Activated T-helper 1 cell treated with anti-CD3 and anti-CD28 coated beads, Interleukin-12 subunit alpha, Interleukin-12 subunit beta, Interleukin-2, Interleukin-4 antibody, amounts not matched to agents 30 ng/mL and 10 ng/mL and 1 ng/mL, durations not matched to agents 14 hours and 24 hours and 36 hours (primary cell): ENCODE measurements at regions not wholly inside any gene's neighbourhood (a gene's known extent, or its start where the extent isn't known, plus 50 kb on each side); places are given as distances from the start of the nearest gene placed in this dataset.
"Not testable (repeated sequence)": the region's sequence is repeated elsewhere in the genome, so short reads cannot be mapped to it uniquely, and the experiment has no call there.

Source experiments
- DNase-seq: peaks from one replicate; pipeline ENCODE4 v3.0.0; 2021; ENCODE audit warnings: low spot score
- H3K27ac Mint-ChIP-seq: one replicate; pipeline ENCODE4 v1.8.0; 2021; ENCODE audit warnings: mild to moderate bottlenecking, mixed read lengths
- H3K27me3 Mint-ChIP-seq: one replicate; pipeline ENCODE4 v1.8.0; 2022; ENCODE audit warnings: mild to moderate bottlenecking, moderate library complexity, mixed read lengths; ENCODE audit not compliant: insufficient read depth
- H3K36me3 Mint-ChIP-seq: one replicate; pipeline ENCODE4 v1.8.0; 2021; ENCODE audit warnings: low read depth, mixed read lengths
- H3K4me1 Mint-ChIP-seq: one replicate; pipeline ENCODE4 v1.8.0; 2021; ENCODE audit warnings: low read depth, mixed read lengths
- H3K4me3 Mint-ChIP-seq: one replicate; pipeline ENCODE4 v1.8.0; 2021; ENCODE audit warnings: mild to moderate bottlenecking, moderate library complexity, mixed read lengths
- H3K9me3 Mint-ChIP-seq: one replicate; pipeline ENCODE4 v1.8.0; 2021; ENCODE audit warnings: mixed read lengths
- intact Hi-C: fragments of 100-400 bp; cut with micrococcal nuclease; formaldehyde crosslinking; loops from one replicate; pipeline ENCODE4 v1.15.1; 2024

DNA sequence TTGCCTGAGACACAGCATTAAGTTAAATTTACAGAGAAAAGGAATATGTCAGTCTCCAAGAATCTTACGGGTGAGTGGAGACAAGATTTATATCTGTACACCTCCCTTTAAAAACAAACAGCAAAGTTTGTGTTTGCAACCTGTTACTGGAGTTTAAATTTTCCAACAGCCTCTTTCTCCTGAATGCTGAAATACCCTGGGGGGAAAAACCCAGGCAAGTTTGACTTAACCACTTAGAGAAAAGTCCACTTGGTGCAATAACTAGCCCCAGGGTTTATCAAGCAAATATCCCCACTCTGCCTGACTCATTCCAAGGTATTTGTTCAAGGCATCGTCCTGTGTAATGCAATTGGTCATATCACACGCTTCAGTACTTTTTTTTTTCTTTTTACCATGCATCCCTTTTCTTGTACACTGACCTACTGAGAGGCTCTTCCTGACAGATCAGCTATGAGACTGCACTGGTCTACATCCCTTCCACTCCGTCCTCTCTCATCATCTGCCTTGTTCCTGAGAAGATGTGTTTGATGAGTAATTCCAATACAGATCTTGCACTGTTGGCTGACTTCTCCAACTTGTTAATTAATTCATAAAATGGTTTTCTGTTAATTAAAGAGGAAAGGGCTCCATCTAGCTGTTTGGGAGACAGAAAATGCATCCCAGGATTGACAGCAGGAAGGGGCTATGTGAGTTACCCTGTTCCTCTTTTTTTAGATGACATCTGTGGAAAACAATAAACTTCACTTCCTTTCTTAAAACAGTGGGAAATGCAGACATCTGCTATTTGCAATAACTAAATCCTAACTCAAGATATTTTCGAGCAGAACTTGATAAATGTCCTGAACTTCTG, 212.5 kb upstream of the IRS2 start:
- no peak for DNase-seq
- Mint-ChIP-seq H3K4me3 (no peak overlapping the region), H3K36me3 (no peaks in the 10 kb centered on the region), H3K27ac (no peak overlapping the region), H3K9me3 (no peaks in the 10 kb centered on the region), H3K4me1 (no peaks in the 10 kb centered on the region), H3K27me3 (no peaks in the 10 kb centered on the region)
- intact Hi-C loops: no loop called here

DNA sequence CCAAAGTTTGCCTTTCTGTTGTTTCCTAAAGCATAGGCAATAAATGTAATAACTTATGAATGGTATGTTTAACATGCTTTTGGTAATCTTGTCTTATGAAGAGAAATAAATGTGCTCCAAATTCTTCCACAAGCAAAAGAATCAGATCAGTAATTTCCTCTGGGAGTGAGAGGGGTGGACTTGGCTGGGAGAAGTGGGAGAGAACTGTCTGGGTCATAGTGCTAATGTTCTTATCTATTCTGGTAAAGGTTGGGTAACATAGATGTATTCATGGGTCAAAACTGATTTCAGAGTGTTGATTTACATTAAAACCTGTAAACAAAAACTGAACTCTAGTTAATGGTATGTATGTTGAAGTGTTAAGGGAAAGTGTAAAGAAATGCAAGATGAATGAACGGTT, 211.7 kb upstream of the IRS2 start:
- Mint-ChIP-seq H3K4me3 (no peak overlapping the region), H3K36me3 (no peaks in the 10 kb centered on the region), H3K9me3 (no peaks in the 10 kb centered on the region), H3K4me1 (no peaks in the 10 kb centered on the region), H3K27me3 (no peaks in the 10 kb centered on the region), H3K27ac (no peak overlapping the region)
- intact Hi-C loops: no loop called here
- no peak for DNase-seq

DNA sequence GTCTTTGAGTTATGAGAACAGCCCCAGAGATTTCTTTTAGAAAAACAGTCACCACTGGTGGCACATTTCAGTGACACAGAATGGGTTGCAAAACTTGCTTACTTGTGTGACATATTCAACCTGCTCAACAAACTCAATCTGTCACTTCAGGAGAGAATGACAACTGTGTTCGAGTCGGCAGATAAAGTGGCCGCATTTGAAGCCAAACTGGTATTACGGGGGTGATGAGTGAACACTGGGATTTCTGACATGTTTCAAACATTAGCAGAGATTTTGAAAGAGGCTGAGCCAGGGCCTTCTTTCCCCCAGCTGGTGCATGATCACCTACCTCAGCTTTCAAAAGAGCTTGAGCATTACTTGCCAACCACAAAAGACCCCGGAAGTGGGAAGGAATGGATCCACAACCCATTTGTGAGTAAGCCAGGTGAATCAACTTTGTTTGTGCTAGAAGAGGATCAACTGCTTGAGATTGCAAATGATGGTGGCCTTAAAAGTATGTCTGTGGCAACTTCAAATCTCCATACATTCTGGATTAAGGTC, 210.7 kb upstream of the IRS2 start:
- H3K27me3 Mint-ChIP-seq, H3K4me1 Mint-ChIP-seq: not testable (repeated sequence)

DNA sequence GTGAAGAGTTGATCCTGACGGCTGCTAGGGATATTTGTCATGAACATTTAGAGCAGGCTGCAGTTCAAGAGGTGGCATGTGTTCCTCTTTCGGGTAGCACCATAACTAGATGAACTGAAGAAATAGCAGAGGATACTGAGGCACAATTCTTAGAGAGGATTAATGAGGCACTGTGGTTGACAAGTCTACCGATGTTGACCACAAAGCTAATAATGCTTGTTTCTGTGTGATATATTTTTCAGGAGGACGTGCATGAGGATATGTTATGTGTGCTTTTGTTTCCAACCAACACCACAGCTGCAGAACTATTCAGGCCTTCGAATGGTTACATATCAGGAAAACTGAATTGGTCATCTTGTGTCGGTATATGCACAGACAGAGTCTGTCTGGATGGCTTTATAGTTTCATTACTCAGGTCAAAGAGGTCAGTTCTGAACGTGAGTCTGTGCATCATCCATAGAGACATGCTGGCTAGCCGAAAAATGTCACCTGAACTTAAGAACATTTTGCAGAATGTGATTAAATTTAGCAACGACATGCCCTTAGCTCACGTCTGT, 210.1 kb upstream of the IRS2 start:
- H3K27me3 Mint-ChIP-seq: no peaks in the 10 kb centered on the region
- no peak overlapping the region for H3K27ac Mint-ChIP-seq
- H3K4me3 Mint-ChIP-seq: no peak overlapping the region
- DNase-seq: no peak
- intact Hi-C loops: no loop called here
- H3K36me3 Mint-ChIP-seq: no peaks in the 10 kb centered on the region
- H3K4me1 Mint-ChIP-seq: no peaks in the 10 kb centered on the region
- H3K9me3 Mint-ChIP-seq: no peaks in the 10 kb centered on the region

More for the DNA sequence above, 210.7 kb upstream of the IRS2 start:
- H3K4me3 Mint-ChIP-seq, DNase-seq, H3K9me3 Mint-ChIP-seq, H3K27ac Mint-ChIP-seq, intact Hi-C loops, H3K36me3 Mint-ChIP-seq: not testable (repeated sequence)

DNA sequence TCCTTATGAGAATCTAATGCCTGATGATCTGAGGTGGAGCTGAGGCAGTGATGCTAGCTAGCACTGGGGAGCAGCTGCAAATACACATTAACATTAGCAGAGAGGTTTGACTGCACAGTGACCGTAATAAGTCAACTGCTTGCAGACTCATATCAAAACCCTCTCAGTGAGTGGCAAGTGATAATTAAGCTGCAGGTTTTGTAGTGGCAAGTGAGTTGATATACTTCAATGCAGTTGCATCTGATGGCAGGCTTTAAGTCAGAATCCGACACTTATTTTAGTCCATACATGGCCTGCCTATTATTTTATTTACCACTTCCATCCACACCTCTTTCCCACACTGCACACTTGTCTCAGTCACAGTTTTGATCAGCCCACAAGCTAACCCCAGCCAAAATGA, 209.2 kb upstream of the IRS2 start:
- intact Hi-C loops: no loop called here
- no peak for DNase-seq
- Mint-ChIP-seq H3K4me3 (no peak overlapping the region), H3K27me3 (no peaks in the 10 kb centered on the region), H3K9me3 (no peaks in the 10 kb centered on the region), H3K36me3 (no peaks in the 10 kb centered on the region), H3K4me1 (no peaks in the 10 kb centered on the region), H3K27ac (no peak overlapping the region)

DNA sequence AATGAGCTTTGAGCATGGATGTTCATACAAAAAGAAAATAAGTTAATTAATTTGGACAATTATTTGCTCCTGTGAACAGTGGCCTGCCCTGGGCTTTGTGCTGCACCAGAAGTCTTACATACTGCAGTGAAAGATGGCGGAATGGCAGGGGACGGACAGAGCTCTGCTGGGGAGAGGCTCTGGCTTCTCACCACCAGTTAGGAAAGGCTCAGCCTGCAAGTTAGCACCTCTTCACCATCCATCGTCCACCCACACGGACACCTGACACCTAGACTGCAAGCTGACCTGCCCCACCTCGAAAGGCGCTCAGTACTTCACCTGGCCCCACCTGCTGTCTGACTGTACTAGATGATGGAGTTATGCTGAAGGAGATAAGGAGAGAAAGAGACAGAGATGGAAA, 203.9 kb upstream of the IRS2 start:
- Mint-ChIP-seq H3K4me3 (no peak overlapping the region), H3K27me3 (peaks cover 2% of the 10 kb centered on the region), H3K27ac (no peak overlapping the region), H3K36me3 (no peaks in the 10 kb centered on the region), H3K4me1 (no peaks in the 10 kb centered on the region), H3K9me3 (no peaks in the 10 kb centered on the region)
- no peak for DNase-seq
- intact Hi-C loops: no loop called here

DNA sequence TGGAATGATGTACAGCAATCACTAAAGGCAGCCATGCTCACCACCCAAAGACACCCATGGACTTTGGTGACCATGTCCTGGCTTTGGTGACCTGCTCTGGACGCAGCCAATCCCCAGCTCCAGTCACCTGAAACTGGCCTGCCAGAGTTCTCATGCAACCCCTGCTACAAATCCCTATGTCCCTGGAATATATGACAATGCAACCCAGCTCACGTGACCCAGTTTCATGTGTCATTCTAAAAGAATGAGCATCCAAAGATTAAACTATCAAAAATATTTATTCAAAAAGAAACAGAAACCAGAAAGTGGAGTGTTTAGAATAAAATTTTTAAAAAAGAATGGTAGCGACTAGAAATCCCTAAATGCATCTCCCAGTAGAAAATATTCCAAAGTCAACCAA, 203.3 kb upstream of the IRS2 start:
- H3K27me3 Mint-ChIP-seq: peaks cover 2% of the 10 kb centered on the region
- no peaks in the 10 kb centered on the region for H3K4me1 Mint-ChIP-seq
- H3K9me3 Mint-ChIP-seq: no peaks in the 10 kb centered on the region
- H3K4me3 Mint-ChIP-seq: no peak overlapping the region
- intact Hi-C loops: no loop called here
- no peak overlapping the region for H3K27ac Mint-ChIP-seq
- no peak for DNase-seq
- no peaks in the 10 kb centered on the region for H3K36me3 Mint-ChIP-seq

DNA sequence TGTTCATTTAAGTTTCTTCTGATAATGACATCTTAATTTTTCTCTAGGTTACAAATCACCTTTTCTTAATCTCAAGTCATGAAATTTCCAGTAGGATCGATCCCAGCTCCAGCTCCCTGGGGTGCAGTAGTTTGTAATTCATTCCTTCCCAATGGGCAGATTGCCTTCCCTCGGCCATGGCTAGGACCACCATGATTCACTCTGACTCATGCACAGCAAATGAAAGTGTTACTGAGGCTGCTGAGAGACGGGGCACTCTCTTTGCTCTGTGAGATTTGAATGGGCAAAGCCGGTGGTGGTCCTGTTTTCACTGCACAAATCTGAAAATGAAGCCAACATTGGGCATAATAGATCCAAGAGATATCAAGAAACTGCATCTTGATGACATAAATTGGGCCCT, 202.8 kb upstream of the IRS2 start:
- Mint-ChIP-seq H3K4me3 (no peak overlapping the region), H3K27me3 (peaks cover 2% of the 10 kb centered on the region), H3K4me1 (no peaks in the 10 kb centered on the region), H3K36me3 (no peaks in the 10 kb centered on the region), H3K27ac (no peak overlapping the region), H3K9me3 (no peaks in the 10 kb centered on the region)
- intact Hi-C loops: no loop called here
- DNase-seq: no peak

DNA sequence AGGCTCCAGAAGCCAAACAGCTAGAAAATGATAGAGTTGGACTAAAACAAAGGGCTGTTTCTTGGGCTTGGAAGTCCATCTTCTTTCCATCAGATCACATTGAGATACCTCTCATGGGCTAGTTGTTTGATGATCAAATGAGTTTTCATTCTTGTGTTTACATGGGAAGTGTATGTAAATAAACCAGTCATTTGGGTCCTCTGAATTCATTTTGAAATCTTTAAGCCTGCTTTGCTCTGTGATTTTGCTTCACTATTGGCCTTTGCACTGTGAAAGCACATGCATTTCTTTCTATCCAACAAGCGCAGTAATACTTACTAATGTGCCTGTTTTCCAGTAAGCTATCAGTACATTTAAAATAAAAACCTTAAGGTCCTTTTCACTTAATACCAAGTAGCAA, 200.5 kb upstream of the IRS2 start:
- intact Hi-C loops: no loop called here
- H3K4me3 Mint-ChIP-seq: no peak overlapping the region
- no peaks in the 10 kb centered on the region for H3K9me3 Mint-ChIP-seq
- no peak for DNase-seq
- H3K27ac Mint-ChIP-seq: no peak overlapping the region
- H3K27me3 Mint-ChIP-seq: peaks cover 2% of the 10 kb centered on the region
- H3K4me1 Mint-ChIP-seq: no peaks in the 10 kb centered on the region
- H3K36me3 Mint-ChIP-seq: no peaks in the 10 kb centered on the region

DNA sequence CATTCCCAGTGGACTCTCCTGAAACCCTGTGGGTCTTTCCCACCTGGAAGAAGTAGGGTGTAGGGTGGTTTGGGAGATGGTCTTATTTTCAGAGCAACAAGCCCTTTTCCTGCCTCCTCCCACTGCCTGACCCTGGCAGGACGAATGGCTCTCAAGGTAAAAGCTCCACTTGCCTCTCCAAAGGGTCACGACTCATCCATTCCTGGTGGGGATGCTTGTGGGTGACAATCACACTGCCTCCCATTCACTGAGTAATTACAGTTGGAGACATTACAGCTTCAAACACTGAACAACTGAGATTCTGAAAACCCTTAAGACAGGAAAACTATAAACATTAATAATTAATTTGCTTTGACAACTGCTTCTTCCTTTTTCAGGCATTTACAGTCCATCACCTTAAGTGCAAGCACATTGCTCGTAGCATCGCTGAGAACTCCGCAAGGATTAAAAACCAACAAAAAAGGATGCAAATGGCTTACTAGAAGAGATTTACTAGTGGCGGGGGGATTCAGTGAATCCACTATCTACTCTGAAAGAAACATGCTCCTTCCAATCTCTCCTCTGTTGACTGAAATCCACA, 199.6 kb upstream of the IRS2 start:
- no peaks in the 10 kb centered on the region for H3K4me1 Mint-ChIP-seq
- no peaks in the 10 kb centered on the region for H3K36me3 Mint-ChIP-seq
- DNase-seq: no peak
- H3K4me3 Mint-ChIP-seq: no peak overlapping the region
- peaks cover 2% of the 10 kb centered on the region for H3K27me3 Mint-ChIP-seq
- intact Hi-C loops: no loop called here
- no peak overlapping the region for H3K27ac Mint-ChIP-seq
- H3K9me3 Mint-ChIP-seq: no peaks in the 10 kb centered on the region

DNA sequence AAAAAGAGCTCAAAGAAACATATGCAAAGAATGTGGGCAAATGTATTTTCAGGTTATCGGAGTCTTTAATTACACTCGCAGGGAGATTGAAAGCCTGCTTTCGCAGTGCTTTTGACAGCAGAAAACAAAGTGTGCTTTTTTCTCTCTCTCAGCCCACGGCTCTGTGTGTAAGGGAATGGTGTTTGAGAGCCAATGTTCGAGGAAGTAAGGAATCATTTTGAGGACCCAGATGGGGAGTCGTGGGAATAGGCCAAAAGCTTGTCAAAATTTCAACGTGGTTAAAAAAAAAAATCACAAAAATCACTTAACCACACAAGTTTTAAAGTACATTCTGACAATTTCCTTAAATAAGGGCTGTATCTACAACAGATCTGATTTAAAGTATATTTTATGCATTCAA, 197.1 kb upstream of the IRS2 start:
- DNase-seq: no peak
- H3K27me3 Mint-ChIP-seq: peaks cover 3% of the 10 kb centered on the region
- H3K4me3 Mint-ChIP-seq: no peak overlapping the region
- no peak overlapping the region for H3K27ac Mint-ChIP-seq
- intact Hi-C loops: no loop called here
- H3K36me3 Mint-ChIP-seq: no peaks in the 10 kb centered on the region
- no peaks in the 10 kb centered on the region for H3K9me3 Mint-ChIP-seq
- H3K4me1 Mint-ChIP-seq: no peaks in the 10 kb centered on the region

DNA sequence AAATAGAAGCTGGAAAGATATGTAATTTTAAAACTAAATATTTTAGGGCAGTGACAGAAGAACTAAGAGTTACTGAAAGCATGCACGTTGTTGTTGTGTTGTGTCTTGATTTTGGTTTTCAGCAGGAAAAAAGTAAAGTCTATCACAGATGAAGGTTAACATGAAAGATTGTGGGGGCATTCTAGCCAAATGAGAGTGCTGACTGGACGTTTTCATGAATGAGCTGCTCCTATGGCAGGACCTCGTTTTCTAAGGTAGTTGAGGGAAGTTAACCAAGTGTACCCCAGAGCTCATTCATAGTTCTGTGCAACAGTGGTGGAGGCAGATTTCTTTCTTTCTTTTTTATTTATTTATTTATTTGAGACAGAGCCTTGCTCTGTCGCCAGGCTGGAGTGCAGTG, 194.6 kb upstream of the IRS2 start:
- no peaks in the 10 kb centered on the region for H3K9me3 Mint-ChIP-seq

DNA sequence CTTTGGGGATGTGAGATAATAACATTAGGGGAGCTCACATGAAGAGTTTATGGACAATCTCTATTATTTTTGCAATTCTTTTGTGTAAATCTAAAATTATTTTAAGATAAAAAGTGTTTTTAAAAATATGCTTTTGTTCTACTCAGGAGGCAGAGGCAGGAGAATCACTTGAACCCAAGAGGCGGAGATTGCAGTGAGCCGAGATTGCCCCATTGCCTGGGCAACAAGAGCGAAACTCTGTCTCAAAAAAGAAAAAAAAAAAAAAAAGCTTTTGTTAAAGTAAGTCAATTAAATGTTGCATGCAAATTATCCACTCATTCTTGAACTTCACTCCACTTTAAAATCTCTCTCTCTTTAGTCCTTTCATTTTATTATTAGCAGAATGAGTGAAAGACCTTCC, 193.3 kb upstream of the IRS2 start:
- H3K4me1 Mint-ChIP-seq, DNase-seq, H3K27ac Mint-ChIP-seq, H3K36me3 Mint-ChIP-seq, H3K4me3 Mint-ChIP-seq, H3K9me3 Mint-ChIP-seq, intact Hi-C loops, H3K27me3 Mint-ChIP-seq: not testable (repeated sequence)

More for the DNA sequence above, 194.6 kb upstream of the IRS2 start:
- intact Hi-C loops: no loop called here
- H3K4me1 Mint-ChIP-seq: no peaks in the 10 kb centered on the region
- no peak overlapping the region for H3K27ac Mint-ChIP-seq
- no peak for DNase-seq
- H3K36me3 Mint-ChIP-seq: no peaks in the 10 kb centered on the region
- no peak overlapping the region for H3K4me3 Mint-ChIP-seq
- H3K27me3 Mint-ChIP-seq: peaks cover 3% of the 10 kb centered on the region
